Kidney capillary endothelial cell (primary cell): ENCODE measurements at regions not wholly inside any gene's neighbourhood (a gene's known extent, or its start where the extent isn't known, plus 50 kb on each side); places are given as distances from the start of the nearest gene placed in this dataset.

Experiments
- DNase-seq: peaks from one replicate; pipeline ENCODE4 v3.0.0-alpha.2; 2018; ENCODE audit warnings: low spot score

DNA sequence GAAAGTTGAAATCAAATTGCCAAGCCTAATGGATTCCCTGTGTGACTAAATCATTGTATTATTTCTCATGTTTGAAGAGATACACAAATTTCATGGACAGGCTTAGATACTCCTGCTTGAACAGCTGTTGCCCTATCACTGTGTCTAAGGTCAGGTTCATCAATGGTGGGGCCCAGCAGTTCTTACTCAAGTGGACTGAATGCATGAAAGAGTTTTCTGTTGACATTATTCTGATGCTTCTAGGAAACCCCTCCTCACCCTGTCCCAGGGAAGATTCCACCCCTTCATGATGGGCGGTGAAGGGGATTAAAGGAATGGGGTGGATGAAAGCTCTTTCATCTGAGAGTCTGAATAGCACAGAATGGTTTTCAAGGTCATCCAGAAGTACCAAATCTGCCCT, 148.8 kb downstream of the INO80D start:
- DNase-seq = no peak

DNA sequence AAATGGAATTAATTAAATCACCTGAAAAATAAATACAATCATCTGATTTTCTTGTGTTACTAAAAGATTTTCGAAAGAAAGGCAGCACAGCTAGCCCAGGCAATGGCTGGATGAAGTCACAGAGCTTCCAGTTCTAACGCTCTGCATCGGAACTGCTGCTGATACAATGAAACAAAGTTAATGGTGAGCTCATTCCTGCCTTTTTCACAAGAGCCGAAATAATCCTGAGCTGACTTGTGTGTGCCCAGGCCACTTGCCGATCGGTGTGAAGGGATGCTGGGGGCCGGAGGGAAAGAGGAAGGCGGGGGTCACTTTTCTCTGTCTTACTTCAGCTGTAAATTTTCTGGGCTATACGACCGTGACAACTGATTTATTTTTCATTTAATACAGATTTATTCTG, 149.5 kb downstream of the INO80D start:
- DNase-seq = no peak

DNA sequence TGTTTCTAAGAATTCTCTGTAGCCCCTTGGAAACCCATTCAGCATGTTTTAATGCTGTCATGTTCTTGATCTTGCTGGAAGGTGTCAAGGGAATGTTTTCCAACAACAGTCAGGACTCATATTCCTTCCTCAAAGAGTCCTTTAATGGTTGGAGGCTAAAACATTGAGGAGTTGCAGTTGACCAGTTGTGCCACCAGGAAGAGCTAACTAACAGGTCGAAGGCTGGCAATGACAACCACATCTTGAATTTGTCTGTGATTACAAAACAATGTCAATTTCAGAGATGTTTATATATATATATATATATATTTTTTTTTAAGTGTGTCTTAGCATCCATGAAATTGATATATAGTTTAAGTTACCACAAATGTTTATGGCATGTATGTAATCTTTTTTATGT, 151.5 kb downstream of the INO80D start:
- DNase-seq = no peak

DNA sequence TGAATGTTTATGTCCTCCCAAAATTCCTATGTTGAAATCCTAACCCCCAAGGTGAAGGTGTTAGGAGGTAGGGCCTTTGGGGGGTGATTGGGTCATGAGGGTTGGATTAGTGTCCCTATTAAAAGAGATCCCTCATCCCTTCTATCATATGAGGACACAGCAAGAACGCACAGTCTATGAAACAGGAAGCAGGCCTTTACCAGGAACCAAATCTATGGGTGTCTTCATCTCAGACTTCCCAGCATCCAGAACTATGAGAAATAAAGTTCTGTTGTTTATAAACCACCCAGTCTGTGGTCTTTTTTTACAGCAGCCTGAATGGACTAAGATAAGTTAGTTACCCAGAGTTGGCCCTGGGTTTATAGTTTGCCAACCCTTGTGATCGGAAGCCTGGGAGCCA, 153.1 kb downstream of the INO80D start:
- DNase-seq = no peak

DNA sequence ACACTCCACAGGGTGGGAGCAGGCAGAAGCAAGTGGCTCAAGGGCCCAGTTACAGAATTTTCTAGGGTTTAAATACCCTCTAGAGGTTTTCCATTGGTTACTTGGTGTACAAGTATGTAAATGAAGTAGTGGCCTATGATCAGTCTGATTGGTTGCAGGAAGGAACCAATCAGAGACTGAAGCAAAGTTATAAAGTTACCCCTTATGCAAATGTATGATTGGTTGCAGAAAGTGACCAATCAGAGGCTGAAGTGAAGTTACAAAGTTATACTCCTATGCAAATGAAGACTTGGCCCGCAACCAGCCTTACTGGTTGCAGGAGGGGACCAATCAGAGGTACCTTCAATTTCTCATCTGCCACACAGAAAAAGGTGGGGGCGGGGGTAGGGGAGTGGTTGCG, 154.6 kb downstream of the INO80D start:
- no peak for DNase-seq

DNA sequence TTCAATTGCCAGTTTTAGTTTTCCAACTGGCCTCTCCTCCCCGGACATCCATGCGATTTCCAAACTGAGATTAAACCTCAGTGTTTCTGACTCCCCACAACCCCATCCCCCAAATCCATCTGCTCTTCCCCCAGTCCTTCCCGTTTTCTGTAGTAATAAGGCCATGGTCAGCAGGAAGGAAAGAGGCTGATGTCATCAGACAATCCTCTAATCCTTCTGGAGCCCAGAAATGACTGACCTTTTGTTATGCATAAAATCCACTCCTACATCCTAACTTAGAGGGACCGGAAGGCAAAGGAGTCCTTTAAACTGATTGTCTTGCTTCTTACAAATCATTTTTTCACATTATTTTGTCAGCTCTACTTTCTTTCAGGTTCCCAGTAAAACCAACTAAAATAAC, 155.8 kb downstream of the INO80D start:
- DNase-seq = peak; percentile 91

DNA sequence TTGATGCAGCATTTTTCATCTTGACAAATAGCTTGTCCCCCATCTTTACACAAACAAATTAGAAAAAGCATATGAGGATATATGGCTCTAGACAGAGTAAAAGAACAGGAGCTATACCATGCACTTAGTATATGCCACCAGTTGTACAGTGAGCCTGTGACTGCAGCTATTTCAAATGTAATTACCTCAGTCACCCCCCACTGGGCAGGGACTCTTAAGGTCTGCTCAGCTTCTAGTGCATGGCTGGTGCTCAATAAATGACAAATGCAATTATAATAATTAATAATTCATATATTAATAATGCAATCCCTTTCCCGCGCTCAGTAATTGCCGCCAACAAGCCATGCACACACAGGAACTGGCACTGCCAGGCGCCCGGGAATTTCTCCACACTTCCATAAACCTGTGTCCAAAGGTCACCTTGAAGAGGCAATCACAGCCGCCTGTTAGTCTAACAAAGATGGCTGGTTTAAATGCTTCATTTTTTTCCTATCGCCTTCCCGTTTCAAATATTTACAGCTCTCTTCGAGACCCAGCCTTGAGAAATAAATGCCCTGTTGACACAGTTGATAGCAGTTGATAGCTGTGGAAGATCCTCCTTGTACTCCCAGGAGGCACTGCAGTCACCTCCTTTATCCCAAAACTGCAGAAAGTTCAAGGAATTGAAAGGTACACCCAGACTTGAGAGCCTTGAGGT, 156.6 kb downstream of the INO80D start:
- DNase-seq = no peak

DNA sequence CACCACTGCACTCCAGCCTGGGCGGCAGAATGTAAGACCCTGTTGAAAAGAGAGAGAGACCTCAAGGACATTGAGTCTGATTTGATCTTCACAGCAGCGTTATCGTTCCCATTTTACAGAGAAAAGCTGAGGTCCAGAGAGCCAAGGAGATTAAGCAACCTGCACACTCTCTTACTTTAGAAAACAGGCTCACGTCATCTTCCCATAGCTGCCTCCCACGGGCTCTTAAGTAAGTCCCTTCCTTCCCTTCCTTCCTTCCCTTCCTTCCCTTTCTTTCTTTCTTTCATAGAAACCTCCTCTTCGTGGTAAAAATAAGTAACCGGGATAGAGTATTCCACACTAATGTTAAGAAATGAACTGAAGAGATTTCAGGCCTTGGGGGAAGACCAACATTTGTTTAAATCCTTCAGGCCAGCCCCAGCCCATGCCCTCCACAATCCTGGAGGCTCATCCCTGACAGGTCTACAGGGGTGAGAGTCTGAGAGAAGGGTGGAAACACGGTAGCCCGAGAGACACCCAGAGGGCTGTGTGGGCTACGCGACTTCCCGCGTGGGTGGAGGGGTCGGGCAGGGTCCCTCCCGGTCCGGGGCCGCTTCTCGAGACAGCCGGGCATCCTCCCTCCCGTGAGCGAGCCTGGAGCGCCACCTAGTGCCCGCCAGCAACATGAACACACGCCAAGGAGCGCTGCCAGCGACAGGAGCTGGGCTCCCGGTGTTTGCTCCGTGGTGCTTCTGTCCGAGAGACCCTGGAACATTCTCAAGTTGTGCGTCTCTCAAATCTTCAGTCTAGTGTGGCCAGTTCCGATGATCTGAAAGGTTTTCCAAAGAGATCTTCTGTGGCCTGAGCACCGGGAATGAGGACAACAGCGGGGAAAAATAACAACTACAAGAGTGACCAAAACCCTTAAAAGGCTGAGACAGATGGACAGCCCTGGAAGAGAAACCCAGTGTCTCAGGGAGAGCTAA, 160.3 kb downstream of the INO80D start:
- peak; percentile 70 for DNase-seq

DNA sequence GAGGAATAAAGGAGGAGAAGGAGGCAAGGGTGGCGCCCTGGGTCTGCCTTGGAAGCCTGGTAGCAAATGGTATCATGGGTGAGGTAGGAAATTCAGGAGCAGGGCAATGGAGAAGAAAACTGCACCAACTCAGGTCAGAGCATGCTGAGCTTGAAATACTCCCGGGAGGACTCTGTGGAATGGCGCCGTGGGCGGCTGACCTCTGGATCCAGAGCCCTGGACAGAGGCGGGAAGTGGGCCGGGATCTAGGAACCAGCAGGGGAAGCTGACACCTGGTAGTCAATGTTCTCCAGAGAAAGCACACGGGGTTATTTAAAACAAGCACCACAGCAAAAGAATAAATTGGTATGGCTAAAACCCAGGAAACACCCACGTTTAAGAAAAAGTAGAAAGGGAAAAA, 161.3 kb downstream of the INO80D start:
- DNase-seq = no peak

DNA sequence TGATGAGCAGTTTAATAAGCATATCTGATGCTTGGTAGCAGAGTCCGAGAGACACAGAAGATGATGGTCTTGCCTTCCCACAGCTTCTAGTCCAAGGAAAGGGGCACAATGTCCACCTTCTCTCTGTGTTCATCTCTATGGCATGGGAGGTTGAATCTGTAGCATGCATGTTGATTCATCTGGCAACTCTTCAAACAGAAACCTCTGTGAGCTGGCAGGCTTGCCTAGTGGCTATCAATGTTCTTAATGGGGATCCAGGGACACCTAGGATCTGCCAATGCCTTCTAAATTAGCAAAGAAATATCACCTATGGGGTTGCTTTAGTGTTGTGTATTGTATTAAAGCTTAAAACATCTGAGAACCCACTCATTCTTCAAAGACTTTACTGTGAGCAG, 170.8 kb downstream of the INO80D start:
- DNase-seq = no peak

DNA sequence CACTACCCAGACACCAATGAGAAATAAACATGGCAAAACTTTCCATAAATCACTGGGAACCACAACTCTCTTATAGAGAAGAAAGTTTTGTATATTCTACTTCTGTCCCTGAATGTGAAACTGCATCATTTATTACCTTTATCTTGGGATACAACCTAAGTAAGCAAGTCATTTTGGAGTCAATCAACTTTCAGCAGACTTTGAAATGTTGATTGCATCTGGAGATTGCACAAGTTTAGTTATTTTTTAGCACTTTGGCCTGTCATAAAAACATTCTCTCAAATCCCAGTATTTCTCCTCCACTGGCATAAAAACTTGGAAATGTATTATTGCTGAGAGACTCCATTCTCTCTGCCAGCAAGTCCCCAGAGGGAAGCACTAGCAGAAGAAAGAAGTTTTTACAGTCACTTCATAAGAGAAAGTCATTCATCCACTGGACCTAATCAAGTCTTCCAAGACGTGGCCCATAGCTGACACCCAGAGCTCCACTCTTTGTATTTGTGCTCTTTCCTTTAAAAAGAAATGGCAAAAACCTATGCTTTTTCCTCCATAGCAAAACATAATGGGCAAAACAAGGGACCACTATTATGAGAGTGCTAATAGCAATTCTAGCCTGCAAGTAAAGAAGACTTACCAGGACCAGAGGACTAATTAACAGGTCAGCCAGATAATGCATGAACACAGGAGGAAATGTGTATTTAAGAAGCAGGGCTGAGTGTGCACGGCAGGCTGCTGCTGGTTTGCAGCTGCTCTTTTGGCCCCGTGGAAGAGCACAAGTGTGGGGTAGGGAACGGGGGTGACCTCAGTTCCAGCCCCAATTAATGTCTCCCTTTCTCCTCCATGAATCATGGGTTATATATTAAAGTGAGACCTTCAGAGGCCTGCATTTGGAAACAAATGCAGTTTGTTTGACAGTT, 171.5 kb downstream of the INO80D start:
- no peak for DNase-seq

DNA sequence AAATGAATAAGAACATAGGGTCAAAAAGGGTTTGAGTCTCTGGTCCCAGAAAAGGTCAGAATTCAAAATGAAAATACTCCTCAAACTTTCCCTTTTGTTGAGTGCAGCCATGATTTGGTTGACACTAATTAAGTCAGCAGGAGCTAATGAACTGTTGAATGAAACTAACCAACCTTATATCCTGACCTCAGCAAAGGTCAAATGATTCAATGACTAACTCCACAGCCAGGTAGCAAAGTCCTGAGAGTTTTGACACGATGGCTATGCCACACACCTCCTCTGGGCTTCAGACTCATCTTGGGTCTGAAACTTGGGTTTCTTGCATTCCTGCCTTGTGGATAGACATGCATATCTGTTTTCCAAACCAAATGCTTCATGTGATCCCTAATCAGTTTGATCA, 172.3 kb downstream of the INO80D start:
- DNase-seq = no peak

DNA sequence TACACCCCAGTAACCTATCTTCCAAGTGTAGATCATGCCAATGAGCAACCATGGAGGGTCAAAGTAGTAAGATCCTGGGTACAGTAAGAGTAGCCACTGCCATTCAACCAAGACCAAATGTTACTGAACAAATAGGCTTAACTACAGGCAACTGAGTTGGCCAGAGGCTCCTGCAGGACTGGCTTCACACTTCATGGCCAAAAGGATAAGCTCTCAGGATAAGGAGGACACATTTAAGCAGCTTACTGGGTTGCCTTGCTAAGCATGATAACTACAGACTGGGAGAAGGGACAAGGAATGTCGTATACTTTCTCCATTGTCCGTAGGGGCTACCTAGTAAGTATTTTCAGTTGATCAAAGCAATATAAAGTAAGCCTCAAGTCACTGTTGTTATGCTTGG, 174.7 kb downstream of the INO80D start:
- no peak for DNase-seq

DNA sequence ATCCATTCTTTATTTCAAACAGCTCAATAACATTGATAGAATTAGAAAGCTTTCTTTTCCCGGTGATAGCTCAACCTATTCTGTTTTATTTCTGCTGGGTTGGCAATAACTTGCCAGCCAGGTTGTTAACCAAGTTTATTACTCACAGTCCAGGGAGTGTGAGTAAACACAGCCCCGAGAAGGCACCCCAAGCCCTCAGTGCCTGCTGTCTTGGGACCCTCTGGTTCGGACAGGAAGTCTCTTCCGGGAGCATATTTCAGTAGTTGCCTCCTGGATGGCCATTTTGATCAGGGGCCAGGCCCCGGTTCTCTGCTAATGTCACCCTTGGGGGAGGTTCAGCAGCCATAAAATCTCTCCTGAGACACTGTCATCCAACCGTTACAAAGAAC, 176.8 kb downstream of the INO80D start:
- no peak for DNase-seq

DNA sequence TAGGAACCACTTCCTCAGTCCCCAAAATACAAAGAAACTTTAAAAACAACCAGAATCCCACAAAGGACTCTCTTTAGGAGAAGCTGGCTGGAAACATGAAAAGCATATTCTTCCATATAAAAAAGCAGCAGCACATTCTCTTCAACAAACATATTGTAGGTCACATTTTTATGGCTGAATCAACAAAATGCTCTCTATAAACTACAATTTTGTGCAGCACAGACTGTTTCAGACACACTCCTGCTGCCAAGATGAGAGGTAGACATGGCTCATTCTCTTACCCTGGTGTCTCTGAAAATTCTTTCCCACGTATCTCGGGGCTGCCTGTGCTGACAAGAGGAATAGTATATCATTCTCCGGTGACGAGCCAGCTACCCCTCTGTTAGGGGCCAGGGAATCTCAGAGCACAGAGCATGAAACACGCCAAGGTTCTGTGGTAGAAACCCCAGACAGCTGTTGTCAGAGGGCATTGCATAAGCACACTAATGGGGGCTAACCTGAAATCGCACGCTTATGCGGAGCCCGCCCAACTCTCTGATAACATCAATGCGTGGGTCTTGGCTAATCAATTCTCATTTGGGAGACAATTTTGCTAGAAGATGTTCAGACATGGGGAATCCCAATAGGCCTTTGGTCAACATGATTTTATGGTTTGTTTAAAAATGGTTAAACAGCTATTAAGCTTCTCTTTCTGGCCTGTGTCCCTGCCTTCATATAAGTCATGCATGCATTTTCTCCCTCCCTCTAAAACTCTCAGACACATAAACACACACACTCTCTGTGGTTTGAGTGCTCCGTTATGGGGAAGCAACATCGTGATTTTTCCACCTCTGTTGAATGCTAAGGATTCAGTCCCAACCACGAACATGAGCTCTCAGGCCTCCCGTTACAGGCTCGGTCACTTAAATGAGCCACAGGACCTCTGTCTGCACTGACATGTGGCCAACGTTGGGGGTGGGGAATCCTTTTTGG, 177.5 kb downstream of the INO80D start:
- no peak for DNase-seq

DNA sequence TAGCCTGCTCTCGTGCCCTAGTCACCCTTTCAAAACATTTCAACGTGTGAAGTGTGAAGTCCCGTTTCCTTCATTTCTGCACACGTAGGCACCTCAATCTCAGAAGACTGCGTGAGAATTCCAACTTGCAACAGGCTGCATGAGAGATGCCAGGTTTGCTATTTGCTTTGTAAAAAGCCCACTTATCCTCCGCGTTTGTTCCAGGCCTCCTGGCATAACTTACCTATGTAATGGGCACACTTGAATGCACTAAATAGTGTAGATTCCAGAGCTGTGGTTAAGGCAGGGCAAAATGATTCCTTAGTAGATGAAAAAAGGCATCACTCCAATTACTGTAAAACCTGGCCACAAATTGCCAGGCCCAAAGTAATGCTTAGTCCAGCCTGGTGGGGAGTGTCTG, 179.6 kb downstream of the INO80D start:
- no peak for DNase-seq

DNA sequence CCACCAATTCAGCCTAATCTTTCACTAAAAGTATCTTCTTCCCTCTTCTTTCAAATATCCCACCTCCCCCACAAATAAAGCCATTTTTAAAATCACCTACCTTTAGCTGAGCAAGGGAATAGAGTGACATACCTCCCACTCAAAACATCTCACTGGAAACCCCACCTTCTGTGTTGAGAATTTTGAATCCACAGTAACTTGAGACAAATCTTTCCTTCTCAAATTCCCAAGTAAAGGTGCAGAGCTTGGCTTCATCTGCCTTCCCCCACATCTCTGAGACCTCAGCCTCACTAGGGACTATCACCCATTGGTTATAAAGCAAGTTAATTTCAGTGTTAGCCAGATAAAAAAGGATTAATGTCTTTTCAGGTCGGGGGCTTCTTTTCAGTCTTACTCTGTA, 180.4 kb downstream of the INO80D start:
- no peak for DNase-seq

DNA sequence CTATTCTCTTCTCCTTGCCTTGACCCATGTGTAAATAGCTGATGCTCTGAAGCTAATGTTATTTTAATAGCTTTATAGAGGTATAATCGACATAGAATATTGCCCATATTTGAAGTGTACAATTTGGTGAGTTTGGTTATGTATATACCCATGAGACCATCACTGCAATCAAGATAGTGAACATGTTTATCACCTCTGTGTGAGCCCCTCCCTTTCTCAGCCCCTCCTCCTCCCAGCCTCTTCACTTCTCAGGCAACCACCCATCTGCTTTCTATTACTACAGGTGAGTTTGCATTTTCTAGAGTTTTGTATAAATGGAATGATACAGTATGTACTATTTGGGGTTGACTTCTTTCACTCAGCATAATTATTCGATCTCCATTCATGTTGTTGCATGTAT, 181.1 kb downstream of the INO80D start:
- DNase-seq = no peak

DNA sequence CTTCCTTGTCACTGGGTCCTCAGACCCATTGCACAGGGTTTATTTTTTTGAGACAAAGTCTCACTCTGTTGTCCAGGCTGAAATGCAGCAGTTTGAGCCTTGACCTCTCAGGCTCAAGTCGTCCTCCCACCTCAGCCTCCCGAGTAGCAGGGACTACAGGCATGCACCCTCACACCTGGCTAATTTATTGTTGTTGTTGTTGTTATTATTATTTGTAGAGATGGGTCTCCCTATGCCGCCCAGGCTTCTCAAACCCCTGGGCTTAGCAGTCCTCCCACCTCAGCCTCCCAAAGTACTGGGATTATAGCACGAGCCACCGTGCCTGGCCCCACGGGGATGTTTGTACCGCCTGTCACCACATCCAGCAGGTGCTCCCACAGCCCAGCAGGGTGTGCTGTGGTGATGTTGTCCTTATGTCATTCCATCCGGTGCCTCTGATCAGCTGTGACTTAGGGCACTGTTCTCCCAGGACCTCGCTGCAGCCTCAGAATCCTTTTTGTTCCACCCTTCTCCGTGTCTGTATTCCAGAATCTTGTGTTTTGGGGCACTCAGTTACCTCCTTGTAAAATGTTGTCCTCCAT, 182.3 kb downstream of the INO80D start:
- DNase-seq = peak; percentile 37

DNA sequence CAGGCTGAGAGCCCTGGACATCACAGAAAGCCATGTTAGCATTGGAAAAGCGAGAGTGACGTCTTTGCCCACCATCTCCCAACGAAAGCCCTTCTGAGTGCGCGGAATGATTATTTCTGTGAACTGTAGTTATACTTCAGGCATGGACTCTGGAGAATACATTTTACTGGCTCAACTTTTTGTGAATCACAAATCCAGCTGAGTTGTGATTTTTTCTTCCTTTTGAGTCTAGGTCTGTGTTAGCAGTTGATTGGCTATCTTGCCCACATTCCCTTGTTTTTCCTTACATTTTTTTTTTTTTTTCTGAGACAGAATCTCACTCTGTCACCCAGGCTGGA, 183.1 kb downstream of the INO80D start:
- DNase-seq = no peak
